Hepatocyte (in vitro differentiated cells): ENCODE measurements at regions not wholly inside any gene's neighbourhood (a gene's known extent, or its start where the extent isn't known, plus 50 kb on each side); places are given as distances from the start of the nearest gene placed in this dataset.

ENCODE experiments used
- CTCF ChIP-seq: fragments of 200-600 bp; sonication (generic); IDR thresholded peaks from 2 replicates; pipeline ENCODE4 v1.5.1; 2016; ENCODE audit warnings: antibody characterized with exemption, mild to moderate bottlenecking; ENCODE audit not compliant: poor library complexity
- EZH2 ChIP-seq: fragments of 200-600 bp; sonication (generic); IDR thresholded peaks from 2 replicates; pipeline ENCODE4 v1.6.1; 2016; ENCODE audit warnings: antibody characterized with exemption, mild to moderate bottlenecking, borderline replicate concordance

DNA sequence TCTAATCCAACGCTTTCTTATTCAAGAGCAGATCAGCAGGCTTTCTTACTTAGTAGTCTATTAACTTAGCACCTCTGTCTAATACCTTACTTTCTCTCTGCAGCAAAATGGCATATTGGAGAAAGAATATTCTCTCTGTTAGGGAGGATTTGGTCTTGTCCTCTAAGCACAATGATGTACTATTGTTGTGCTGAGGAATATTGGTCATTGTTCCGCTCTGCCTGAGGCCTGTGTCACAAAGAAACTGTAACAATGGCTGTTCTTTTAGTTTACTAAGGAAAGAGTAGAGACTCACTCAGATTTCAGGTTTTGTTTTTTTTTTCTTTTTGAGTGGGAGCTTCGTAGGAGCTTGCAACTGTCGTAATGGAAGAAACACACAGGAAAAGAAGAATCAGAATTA lies 1358.8 kb downstream of the LRFN5 start:
- TF ChIP-seq CTCF: no peak
- no peak for TF ChIP-seq EZH2
